HEK293 (cell line): ENCODE measurements at regions not wholly inside any gene's neighbourhood (a gene's known extent, or its start where the extent isn't known, plus 50 kb on each side); places are given as distances from the start of the nearest gene placed in this dataset.

Experiments
- CTCF ChIA-PET: fragments of 350-600 bp; formaldehyde crosslinking; extraction: SDS; loops from one replicate; lab custom pipeline; 2021; ENCODE audit warnings: antibody characterized with exemption; lab: Yijun Ruan, JAX
- POLR2A ChIA-PET: fragments of 300-600 bp; formaldehyde crosslinking; extraction: SDS; loops from one replicate; lab custom pipeline; 2020; ENCODE audit warnings: antibody characterized with exemption, inconsistent platforms; lab: Yijun Ruan, JAX
- H3K27ac ChIP-seq: fragments of 200-500 bp; sonication (Bioruptor generic); 2 replicates; pipeline ENCODE4 v1.5.1; 2014; ENCODE audit warnings: low read depth, low read length, control low read depth, inconsistent platforms; ENCODE audit errors: extremely low read depth
- H3K36me3 ChIP-seq, 2 experiments: fragments of 200-500 bp in 1 of 2; sonication (Bioruptor generic) in 1 of 2; 1 replicate in 1 of 2; 2 replicates in 1 of 2; pipeline ENCODE4 v1.5.1; 2014 to 2017; ENCODE audit warnings: inconsistent platforms in 2 of 2, low read length in 2 of 2; ENCODE audit not compliant: control insufficient read depth in 2 of 2, insufficient read depth in 1 of 2
- H3K4me1 ChIP-seq: fragments of 200-500 bp; sonication (Bioruptor generic); 2 replicates; pipeline ENCODE4 v1.5.1; 2014; ENCODE audit warnings: mild to moderate bottlenecking, low read length, inconsistent platforms; ENCODE audit not compliant: control insufficient read depth, insufficient read depth
- H3K4me3 ChIP-seq: 2 replicates; pipeline ENCODE4 v1.5.1; 2011; ENCODE audit warnings: low read depth, mild to moderate bottlenecking, control low read depth, low read length, moderate library complexity
- H3K9me3 ChIP-seq: fragments of 200-500 bp; sonication (Bioruptor generic); 2 replicates; pipeline ENCODE4 v1.5.1; 2014; ENCODE audit warnings: low read depth, low read length, inconsistent platforms; ENCODE audit not compliant: control insufficient read depth, insufficient read depth
- IKZF3 ChIP-seq: fragments of 450-650 bp; IDR thresholded peaks from 2 replicates; pipeline ENCODE4 v1.5.0; 2018; ENCODE audit warnings: missing biosample characterization, mild to moderate bottlenecking, missing genetic modification characterization, moderate library complexity
- KLF10 ChIP-seq: fragments of 450-650 bp; IDR thresholded peaks from 2 replicates; pipeline ENCODE4 v1.5.1; 2018; ENCODE audit warnings: missing biosample characterization, mild to moderate bottlenecking, missing genetic modification characterization
- KLF17 ChIP-seq: fragments of 450-650 bp; formaldehyde crosslinking; IDR thresholded peaks from 2 replicates; pipeline ENCODE4 v1.5.1; 2016; ENCODE audit warnings: missing biosample characterization, missing genetic modification characterization
- KLF9 ChIP-seq: fragments of 450-650 bp; formaldehyde crosslinking; IDR thresholded peaks from 2 replicates; pipeline ENCODE4 v1.5.1; 2016; ENCODE audit warnings: missing biosample characterization, missing genetic modification characterization, low read depth
- MZF1 ChIP-seq: fragments of 450-650 bp; formaldehyde crosslinking; IDR thresholded peaks from 2 replicates; pipeline ENCODE4 v1.5.1; 2017; ENCODE audit warnings: missing biosample characterization, missing genetic modification characterization, borderline replicate concordance
- OVOL3 ChIP-seq: fragments of 450-650 bp; formaldehyde crosslinking; IDR thresholded peaks from 2 replicates; pipeline ENCODE4 v1.5.1; 2016; ENCODE audit warnings: missing biosample characterization, missing genetic modification characterization
- PRDM4 ChIP-seq: fragments of 450-650 bp; formaldehyde crosslinking; IDR thresholded peaks from 2 replicates; pipeline ENCODE4 v1.5.1; 2017; ENCODE audit warnings: missing biosample characterization, missing genetic modification characterization
- YY2 ChIP-seq: fragments of 450-650 bp; formaldehyde crosslinking; IDR thresholded peaks from 2 replicates; pipeline ENCODE4 v1.5.1; 2016; ENCODE audit warnings: missing biosample characterization, missing genetic modification characterization
- ZBTB20 ChIP-seq: fragments of 450-650 bp; formaldehyde crosslinking; IDR thresholded peaks from 2 replicates; pipeline ENCODE4 v1.5.1; 2016; ENCODE audit warnings: missing biosample characterization, missing genetic modification characterization
- ZBTB44 ChIP-seq: fragments of 450-650 bp; IDR thresholded peaks from 2 replicates; pipeline ENCODE4 v1.5.1; 2018; ENCODE audit warnings: missing biosample characterization, mild to moderate bottlenecking, missing genetic modification characterization
- ZFP41 ChIP-seq: fragments of 450-650 bp; formaldehyde crosslinking; IDR thresholded peaks from 2 replicates; pipeline ENCODE4 v1.5.1; 2016; ENCODE audit warnings: missing biosample characterization, missing genetic modification characterization, borderline replicate concordance
- ZNF112 ChIP-seq: fragments of 450-650 bp; formaldehyde crosslinking; IDR thresholded peaks from 2 replicates; pipeline ENCODE4 v1.5.0; 2017; ENCODE audit warnings: missing biosample characterization, missing genetic modification characterization
- ZNF155 ChIP-seq: fragments of 450-650 bp; formaldehyde crosslinking; IDR thresholded peaks from 2 replicates; pipeline ENCODE4 v1.5.1; 2016; ENCODE audit warnings: missing biosample characterization, missing genetic modification characterization
- ZNF202 ChIP-seq: fragments of 450-650 bp; formaldehyde crosslinking; IDR thresholded peaks from 2 replicates; pipeline ENCODE4 v1.5.1; 2016; ENCODE audit warnings: missing biosample characterization, missing genetic modification characterization, borderline replicate concordance
- ZNF221 ChIP-seq: fragments of 450-650 bp; formaldehyde crosslinking; IDR thresholded peaks from 2 replicates; pipeline ENCODE4 v1.5.1; 2017; ENCODE audit warnings: missing biosample characterization, missing genetic modification characterization, borderline replicate concordance
- ZNF223 ChIP-seq: fragments of 450-650 bp; formaldehyde crosslinking; IDR thresholded peaks from 2 replicates; pipeline ENCODE4 v1.5.1; 2016; ENCODE audit warnings: missing biosample characterization, missing genetic modification characterization
- ZNF23 ChIP-seq: fragments of 450-650 bp; formaldehyde crosslinking; IDR thresholded peaks from 2 replicates; pipeline ENCODE4 v1.5.1; 2016; ENCODE audit warnings: missing biosample characterization, missing genetic modification characterization, borderline replicate concordance
- ZNF24 ChIP-seq: fragments of 450-650 bp; formaldehyde crosslinking; IDR thresholded peaks from 2 replicates; pipeline ENCODE4 v1.5.1; 2016; ENCODE audit warnings: missing biosample characterization, missing genetic modification characterization
- ZNF274 ChIP-seq, 2 experiments: fragments of 200-500 bp in 1 of 2; fragments of 450-650 bp in 1 of 2; sonication (Bioruptor generic) in 1 of 2; formaldehyde crosslinking in 1 of 2; IDR thresholded peaks; 2 replicates each; pipeline versions ENCODE4 v1.5.1 to v1.6.1; 2014 to 2016; ENCODE audit warnings: borderline replicate concordance in 1 of 2, inconsistent platforms in 1 of 2, low read length in 1 of 2, missing biosample characterization in 1 of 2, missing genetic modification characterization in 1 of 2
- ZNF391 ChIP-seq: fragments of 450-650 bp; formaldehyde crosslinking; IDR thresholded peaks from 2 replicates; pipeline ENCODE4 v1.5.1; 2016; ENCODE audit warnings: low read depth, missing biosample characterization, missing genetic modification characterization, borderline replicate concordance
- ZNF423 ChIP-seq: fragments of 450-650 bp; formaldehyde crosslinking; IDR thresholded peaks from 2 replicates; pipeline ENCODE4 v1.5.1; 2016; ENCODE audit warnings: missing biosample characterization, missing genetic modification characterization
- ZNF571 ChIP-seq: fragments of 450-650 bp; formaldehyde crosslinking; IDR thresholded peaks from 2 replicates; pipeline ENCODE4 v1.5.0; 2017; ENCODE audit warnings: missing biosample characterization, missing genetic modification characterization
- ZNF777 ChIP-seq: fragments of 450-650 bp; formaldehyde crosslinking; IDR thresholded peaks from 2 replicates; pipeline ENCODE4 v1.5.1; 2017; ENCODE audit warnings: missing biosample characterization, missing genetic modification characterization, borderline replicate concordance

GRCh38 chr9:87178302-87178701 lies 231.0 kb upstream of the GAS1 start:
- no peaks in the 10 kb centered on the region for H3K36me3 ChIP-seq
- ChIA-PET POLR2A (no interaction called here), CTCF (no interaction called here)
- no peak overlapping the region for H3K4me3 ChIP-seq
- H3K9me3 ChIP-seq, result no peaks in the 10 kb centered on the region
- TF ChIP-seq ZNF24 (tag by site-specific recombination), result no peak
- no peak for TF ChIP-seq KLF17
- TF ChIP-seq ZNF112 (tag by site-specific recombination), result no peak
- no peak for TF ChIP-seq ZFP41 (tag by site-specific recombination)
- no peak for TF ChIP-seq KLF9 (tag by site-specific recombination)
- TF ChIP-seq ZBTB20 (tag by site-specific recombination), result no peak
- TF ChIP-seq ZNF155 (tag by site-specific recombination), result no peak
- no peak for TF ChIP-seq ZNF391 (tag by site-specific recombination)
- no peak for TF ChIP-seq ZNF571 (tag by site-specific recombination)
- no peak for TF ChIP-seq ZNF202 (tag by site-specific recombination)
- H3K27ac ChIP-seq, result no peak overlapping the region
- H3K4me1 ChIP-seq, result no peaks in the 10 kb centered on the region; the same call in 1 of the 2 replicates

- no peak for TF ChIP-seq MZF1
- TF ChIP-seq IKZF3 (tag by site-specific recombination), result no peak
- TF ChIP-seq ZBTB44 (tag by site-specific recombination), result no peak
- TF ChIP-seq ZNF274 (IDR thresholded peaks at IDR 0.05; ENCODE audit: low read length), result no peak
- no peak for TF ChIP-seq ZNF274 (tag by site-specific recombination; IDR thresholded peaks at IDR 0.05; ENCODE audit: borderline replicate concordance)
- ChIA-PET POLR2A (interaction anchor here (0.8 kb wide), 1 partner anchor 232 kb away, joined by 4 read pairs; the partner anchor contains the start of gene GAS1), CTCF (interaction anchor here (1.0 to 1.5 kb wide), 3 partner anchors 11 to 53 kb away, joined by 3 to 4 read pairs (median 3); no protein-coding TSS in a partner anchor)
- no peaks in the 10 kb centered on the region for H3K9me3 ChIP-seq
- H3K36me3 ChIP-seq, result no peaks in the 10 kb centered on the region
- no peaks in the 10 kb centered on the region; the same call in 1 of the 2 replicates for H3K4me1 ChIP-seq
- no peak overlapping the region for H3K27ac ChIP-seq
- H3K4me3 ChIP-seq, result no peak overlapping the region
Measured at GRCh38 chr9:87179553-87180340, 232.4 kb upstream of the GAS1 start.

- CTCF ChIA-PET, result interaction anchor here (1.3 to 1.5 kb wide), 2 partner anchors 12 to 14 kb away, joined by 3 to 4 read pairs; no protein-coding TSS in a partner anchor
- TF ChIP-seq ZNF777 (tag by site-specific recombination), result no peak
- TF ChIP-seq ZNF221 (tag by site-specific recombination), result no peak
- no peak for TF ChIP-seq ZNF423 (tag by site-specific recombination)
- no peak for TF ChIP-seq PRDM4 (tag by site-specific recombination)
- TF ChIP-seq ZNF223 (tag by site-specific recombination), result no peak
- TF ChIP-seq ZNF571 (tag by site-specific recombination), result no peak
- no peak for TF ChIP-seq OVOL3 (tag by site-specific recombination)
- no peak for TF ChIP-seq ZNF23 (tag by site-specific recombination)
- TF ChIP-seq ZFP41 (tag by site-specific recombination), result no peak
- TF ChIP-seq KLF10 (tag by site-specific recombination), result no peak
- no peak for TF ChIP-seq ZBTB44 (tag by site-specific recombination)
- no peak for TF ChIP-seq YY2 (tag by site-specific recombination)
Measured at GRCh38 chr9:87180361-87180760, 233.1 kb upstream of the GAS1 start.

More at GRCh38 chr9:87180361-87180760, 233.1 kb upstream of the GAS1 start:
- H3K9me3 ChIP-seq, result no peaks in the 10 kb centered on the region
- POLR2A ChIA-PET, result interaction anchor here (0.8 kb wide), 1 partner anchor 233 kb away, joined by 4 read pairs; the partner anchor contains the start of gene GAS1
- H3K4me3 ChIP-seq, result no peak overlapping the region
- no peak overlapping the region for H3K27ac ChIP-seq
- no peaks in the 10 kb centered on the region for H3K36me3 ChIP-seq
- H3K4me1 ChIP-seq, result no peaks in the 10 kb centered on the region; the same call in 1 of the 2 replicates
